ENCODE measurements at regions not wholly inside any gene's neighbourhood (a gene's known extent, or its start where the extent isn't known, plus 50 kb on each side); places are given as distances from the start of the nearest gene placed in this dataset.

DNA sequence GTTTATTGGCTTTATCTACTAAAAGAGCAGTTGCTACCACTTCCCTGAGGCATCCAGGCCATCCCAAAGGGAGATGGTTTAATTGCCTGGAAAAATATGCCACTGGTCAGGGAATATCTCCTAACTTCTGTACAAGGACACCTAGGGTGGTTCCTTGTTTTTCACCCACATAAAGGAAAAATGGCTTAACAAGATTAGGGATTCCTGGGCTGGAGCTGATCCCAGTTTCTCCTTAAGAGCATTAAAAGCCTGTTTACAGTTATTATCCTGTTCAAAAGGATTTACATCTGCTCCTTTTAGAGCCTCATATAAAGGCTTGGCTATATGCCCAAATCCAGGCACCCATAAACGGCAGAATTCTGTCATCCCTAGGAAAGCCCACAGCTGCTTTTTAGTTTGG is 70.2 kb upstream of the WNT7A start:
- H3K36me3 ChIP-seq (ENCODE audit: control insufficient read depth in 2 of 2, extremely low read depth in 1 of 2, insufficient read depth in 1 of 2, low read length in 1 of 2): no peaks in the 10 kb centered on the region
- Mint-ChIP-seq H3K36me3 (peaks cover 4% of the 10 kb centered on the region), H3K27ac (no peak overlapping the region), H3K9me3 (peaks cover 18 to 25% (median 24%) of the 10 kb centered on the region in 3 donors), H3K27me3 (peaks cover 29 to 51% of the 10 kb centered on the region in 2 donors), H3K4me3 (no peak overlapping the region), H3K4me1 (no peaks in the 10 kb centered on the region)
- POLR2A ChIA-PET: no interaction called here
- DNase-seq (no peak), ATAC-seq (replicated peaks in 1 of 4) (no peak)
- H3K27ac ChIP-seq (ENCODE audit: low read length): no peak overlapping the region
- CTCF ChIA-PET: no interaction called here
- no peak overlapping the region for H3K4me3 ChIP-seq (ENCODE audit: control insufficient read depth in 1 of 2, extremely low read depth in 1 of 2, low read length in 1 of 2)
- no peaks in the 10 kb centered on the region for H3K4me1 ChIP-seq (ENCODE audit: control insufficient read depth in 1 of 2, extremely low read depth in 1 of 2, insufficient read depth in 2 of 2, low read length in 2 of 2)
- H3K27me3 ChIP-seq (replicated peaks in 1 of 2; ENCODE audit: control insufficient read depth in 2 of 2, extremely low read depth in 1 of 2, insufficient read depth in 2 of 2, low read length in 1 of 2): peaks cover 4 to 19% of the 10 kb centered on the region in 2 experiments
- WGBS (ENCODE audit: insufficient coverage): no CpG with 5 or more reads among the region's 1 CpG
- no peaks in the 10 kb centered on the region for H3K9me3 ChIP-seq

DNA sequence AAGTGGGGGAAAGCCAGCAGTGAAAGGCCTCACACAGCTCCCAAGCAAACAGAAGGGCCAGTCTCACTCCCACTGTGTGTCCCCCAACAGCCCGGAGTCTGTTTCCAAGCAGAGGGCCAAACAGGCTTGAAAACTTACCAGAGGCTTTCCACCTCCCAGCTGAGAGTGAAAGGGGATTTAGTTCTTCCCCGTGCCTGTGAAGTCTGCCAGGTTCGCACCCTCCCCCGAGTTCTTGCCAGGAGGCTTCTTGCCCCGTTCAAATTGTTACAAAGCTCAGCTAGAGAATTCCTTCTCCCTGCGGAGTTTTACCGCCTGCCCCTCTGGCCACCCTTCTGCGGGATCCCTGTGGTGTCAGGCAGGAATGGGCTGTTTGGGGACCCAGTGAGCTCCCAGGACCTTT is 68.0 kb upstream of the WNT7A start:
- no peak for DNase-seq
- no peak overlapping the region for H3K4me3 ChIP-seq (ENCODE audit: control insufficient read depth in 1 of 2, extremely low read depth in 1 of 2, low read length in 1 of 2)
- H3K36me3 Mint-ChIP-seq: peaks cover 4% of the 10 kb centered on the region
- no peaks in the 10 kb centered on the region for H3K9me3 ChIP-seq
- ChIA-PET POLR2A (no interaction called here), CTCF (no interaction called here)
- no peaks in the 10 kb centered on the region for H3K4me1 ChIP-seq (ENCODE audit: control insufficient read depth in 1 of 2, extremely low read depth in 1 of 2, insufficient read depth in 2 of 2, low read length in 2 of 2)
- H3K27ac Mint-ChIP-seq: no peak overlapping the region
- no peaks in the 10 kb centered on the region for H3K36me3 ChIP-seq (ENCODE audit: control insufficient read depth in 2 of 2, extremely low read depth in 1 of 2, insufficient read depth in 1 of 2, low read length in 1 of 2)
- no peak overlapping the region for H3K27ac ChIP-seq (ENCODE audit: low read length)
- peaks cover 4 to 14% of the 10 kb centered on the region in 2 experiments for H3K27me3 ChIP-seq (replicated peaks in 1 of 2; ENCODE audit: control insufficient read depth in 2 of 2, extremely low read depth in 1 of 2, insufficient read depth in 2 of 2, low read length in 1 of 2)
- H3K4me1 Mint-ChIP-seq: no peaks in the 10 kb centered on the region
- WGBS (ENCODE audit: insufficient coverage): 60% methylated on average over 2 of the region's 8 CpGs
- peaks cover 31 to 39% (median 34%) of the 10 kb centered on the region in 3 donors for H3K9me3 Mint-ChIP-seq
- H3K27me3 Mint-ChIP-seq: peaks cover 29 to 44% of the 10 kb centered on the region in 2 donors
- H3K4me3 Mint-ChIP-seq: no peak overlapping the region
- no peak for ATAC-seq (replicated peaks in 1 of 4)

DNA sequence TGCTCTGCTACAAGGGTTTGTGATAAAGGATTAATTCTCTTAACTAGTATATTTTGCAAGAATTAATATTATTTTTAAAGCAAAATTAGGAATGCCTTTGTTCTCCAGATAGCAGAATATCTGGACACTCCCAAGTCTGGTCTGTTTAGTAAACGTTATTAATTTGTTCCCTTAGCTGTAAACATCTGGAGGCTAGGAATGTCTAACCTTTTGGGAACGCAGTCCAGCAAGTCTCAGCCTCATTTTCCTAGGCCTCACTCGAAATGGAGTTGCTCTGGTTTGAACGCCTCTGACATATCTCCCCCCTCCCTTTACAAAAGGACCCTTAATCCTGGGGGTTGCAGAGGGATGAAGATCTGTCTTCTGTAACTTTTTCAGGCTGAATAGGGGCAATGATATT is 59.3 kb upstream of the WNT7A start:
- Histone ChIP-seq H3K27ac (ENCODE audit: low read length) (no peak overlapping the region), H3K4me1 (ENCODE audit: control insufficient read depth in 1 of 2, extremely low read depth in 1 of 2, insufficient read depth in 2 of 2, low read length in 2 of 2) (no peaks in the 10 kb centered on the region), H3K9me3 (no peaks in the 10 kb centered on the region), H3K27me3 (replicated peaks in 1 of 2; ENCODE audit: control insufficient read depth in 2 of 2, extremely low read depth in 1 of 2, insufficient read depth in 2 of 2, low read length in 1 of 2) (peaks cover 0 to 19% of the 10 kb centered on the region in 2 experiments), H3K36me3 (ENCODE audit: control insufficient read depth in 2 of 2, extremely low read depth in 1 of 2, insufficient read depth in 1 of 2, low read length in 1 of 2) (no peaks in the 10 kb centered on the region), H3K4me3 (ENCODE audit: control insufficient read depth in 1 of 2, extremely low read depth in 1 of 2, low read length in 1 of 2) (no peak overlapping the region)
- CTCF ChIA-PET: interaction anchor here in 1 of 2 donors (0.5 to 0.6 kb wide), 2 partner anchors 116 to 320 kb away, joined by 3 read pairs; no protein-coding TSS in a partner anchor
- POLR2A ChIA-PET: interaction anchor here (0.6 kb wide), 2 partner anchors 559 to 1744 kb away, joined by 4 to 6 read pairs; no protein-coding TSS in a partner anchor
- Mint-ChIP-seq H3K36me3 (no peaks in the 10 kb centered on the region), H3K4me3 (no peak overlapping the region), H3K27me3 (peaks cover 19 to 20% of the 10 kb centered on the region in 2 donors), H3K9me3 (peaks cover 0 to 8% (median 8%) of the 10 kb centered on the region in 3 donors), H3K4me1 (no peaks in the 10 kb centered on the region), H3K27ac (no peak overlapping the region)
- 57% methylated on average over 1 of the region's 4 CpGs for WGBS (ENCODE audit: insufficient coverage)
- DNase-seq (no peak), ATAC-seq (replicated peaks in 1 of 4) (no peak)

DNA sequence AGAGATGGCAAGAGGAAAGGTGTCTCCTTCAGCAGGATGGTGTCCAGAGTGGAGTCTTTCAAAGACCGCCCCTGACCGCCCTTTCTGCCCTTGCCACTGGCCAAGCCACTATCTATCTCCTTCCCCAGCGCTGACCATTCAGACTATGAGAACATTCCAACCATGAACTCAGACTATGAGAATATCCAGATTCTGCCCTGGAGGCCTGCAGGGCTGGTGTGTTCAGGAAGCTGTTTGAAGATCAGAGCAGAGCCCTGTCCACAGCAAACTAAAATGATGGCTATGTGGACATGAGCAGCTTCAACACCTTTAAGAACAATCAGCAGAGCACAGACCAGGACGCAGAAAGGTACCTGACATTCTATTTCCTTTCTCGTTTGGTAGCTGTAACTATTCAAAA is 57.3 kb upstream of the WNT7A start:
- no peaks in the 10 kb centered on the region for H3K9me3 Mint-ChIP-seq
- peaks cover 4 to 7% (median 5%) of the 10 kb centered on the region in 3 donors for H3K4me1 Mint-ChIP-seq
- Histone ChIP-seq H3K27ac (ENCODE audit: low read length) (no peak overlapping the region), H3K4me1 (ENCODE audit: control insufficient read depth in 1 of 2, extremely low read depth in 1 of 2, insufficient read depth in 2 of 2, low read length in 2 of 2) (peaks cover 0 to 9% of the 10 kb centered on the region in 2 experiments), H3K9me3 (no peaks in the 10 kb centered on the region), H3K27me3 (replicated peaks in 1 of 2; ENCODE audit: control insufficient read depth in 2 of 2, extremely low read depth in 1 of 2, insufficient read depth in 2 of 2, low read length in 1 of 2) (peaks cover 0 to 33% of the 10 kb centered on the region in 2 experiments), H3K4me3 (ENCODE audit: control insufficient read depth in 1 of 2, extremely low read depth in 1 of 2, low read length in 1 of 2) (no peak overlapping the region), H3K36me3 (ENCODE audit: control insufficient read depth in 2 of 2, extremely low read depth in 1 of 2, insufficient read depth in 1 of 2, low read length in 1 of 2) (no peaks in the 10 kb centered on the region)
- CTCF ChIA-PET: no interaction called here
- peaks cover 28 to 35% of the 10 kb centered on the region in 2 donors for H3K27me3 Mint-ChIP-seq
- no peak overlapping the region for H3K4me3 Mint-ChIP-seq
- WGBS (ENCODE audit: insufficient coverage): no CpG with 5 or more reads among the region's 5 CpGs
- no peaks in the 10 kb centered on the region for H3K36me3 Mint-ChIP-seq
- ATAC-seq (replicated peaks in 1 of 4) (no peak), DNase-seq (no peak)
- POLR2A ChIA-PET: no interaction called here
- H3K27ac Mint-ChIP-seq: no peak overlapping the region

DNA sequence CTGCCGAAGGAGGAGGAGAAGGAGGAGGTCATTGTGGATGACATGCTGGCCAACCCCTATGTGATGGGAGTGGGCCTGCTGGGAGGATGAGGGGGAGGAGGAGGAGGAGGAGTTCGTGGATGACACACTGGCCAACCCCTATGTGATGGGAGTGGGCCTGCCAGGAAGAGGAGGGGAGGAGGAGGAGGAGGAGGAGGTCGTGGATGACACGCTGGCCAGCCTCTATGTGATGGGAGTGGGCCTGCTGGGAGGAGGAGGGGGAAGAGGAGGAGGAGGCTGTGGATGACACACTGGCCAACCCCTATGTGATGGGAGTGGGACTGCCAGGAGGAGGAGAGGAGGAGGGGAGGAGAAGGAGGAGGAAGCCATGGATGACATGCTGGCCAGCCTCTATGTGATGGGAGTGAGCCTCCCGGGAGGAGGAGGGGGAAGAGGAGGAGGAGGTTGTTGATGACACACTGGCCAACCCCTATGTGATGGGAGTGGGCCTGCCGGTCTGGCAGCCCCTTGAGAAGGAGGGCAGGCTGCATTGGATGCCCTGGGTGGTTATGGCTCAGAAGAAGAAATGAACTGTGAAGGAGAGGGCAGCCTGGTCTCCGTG is 55.7 kb upstream of the WNT7A start:
- Mint-ChIP-seq H3K36me3 (no peaks in the 10 kb centered on the region), H3K27ac (no peak overlapping the region), H3K4me3 (no peak overlapping the region), H3K4me1 (peaks cover 4 to 7% (median 5%) of the 10 kb centered on the region in 3 donors), H3K27me3 (peaks cover 37 to 40% of the 10 kb centered on the region in 2 donors), H3K9me3 (peaks cover 0 to 7% (median under 1%) of the 10 kb centered on the region in 3 donors)
- ATAC-seq (replicated peaks in 1 of 4) (no peak), DNase-seq (no peak)
- WGBS (ENCODE audit: insufficient coverage): 60% methylated on average over 6 of the region's 7 CpGs
- H3K4me3 ChIP-seq (ENCODE audit: control insufficient read depth in 1 of 2, extremely low read depth in 1 of 2, low read length in 1 of 2): no peak overlapping the region
- H3K36me3 ChIP-seq (ENCODE audit: control insufficient read depth in 2 of 2, extremely low read depth in 1 of 2, insufficient read depth in 1 of 2, low read length in 1 of 2): no peaks in the 10 kb centered on the region
- H3K27me3 ChIP-seq (replicated peaks in 1 of 2; ENCODE audit: control insufficient read depth in 2 of 2, extremely low read depth in 1 of 2, insufficient read depth in 2 of 2, low read length in 1 of 2): peaks cover 0 to 42% of the 10 kb centered on the region in 2 experiments
- peaks cover 0 to 9% of the 10 kb centered on the region in 2 experiments for H3K4me1 ChIP-seq (ENCODE audit: control insufficient read depth in 1 of 2, extremely low read depth in 1 of 2, insufficient read depth in 2 of 2, low read length in 2 of 2)
- H3K27ac ChIP-seq (ENCODE audit: low read length): no peak overlapping the region
- POLR2A ChIA-PET: no interaction called here
- CTCF ChIA-PET: no interaction called here
- H3K9me3 ChIP-seq: no peaks in the 10 kb centered on the region

DNA sequence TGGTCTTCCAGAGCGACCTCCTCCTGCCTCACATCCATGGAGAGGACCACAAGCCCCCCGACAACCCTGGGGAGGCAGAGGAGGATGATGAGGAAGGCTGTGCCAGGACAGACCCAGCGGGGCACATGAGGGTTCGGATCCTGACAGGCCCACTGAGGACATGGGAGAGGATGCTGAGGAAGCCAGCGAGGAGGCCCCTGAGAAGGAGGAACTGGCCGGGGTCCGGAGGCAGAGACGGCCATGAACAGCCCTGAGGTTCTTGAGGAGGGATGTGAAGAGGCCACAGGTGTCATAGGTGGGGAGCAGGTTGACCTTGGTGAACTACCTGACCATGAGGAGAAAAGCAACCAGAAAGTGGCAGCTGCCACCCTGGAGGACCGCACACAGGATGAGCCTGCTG is 54.9 kb upstream of the WNT7A start:
- POLR2A ChIA-PET: no interaction called here
- CTCF ChIA-PET: no interaction called here
- no peak overlapping the region for H3K4me3 ChIP-seq (ENCODE audit: control insufficient read depth in 1 of 2, extremely low read depth in 1 of 2, low read length in 1 of 2)
- no peaks in the 10 kb centered on the region for H3K36me3 ChIP-seq (ENCODE audit: control insufficient read depth in 2 of 2, extremely low read depth in 1 of 2, insufficient read depth in 1 of 2, low read length in 1 of 2)
- peaks cover 0 to 9% of the 10 kb centered on the region in 2 experiments for H3K4me1 ChIP-seq (ENCODE audit: control insufficient read depth in 1 of 2, extremely low read depth in 1 of 2, insufficient read depth in 2 of 2, low read length in 2 of 2)
- peaks cover 37 to 43% of the 10 kb centered on the region in 2 donors for H3K27me3 Mint-ChIP-seq
- no peak overlapping the region for H3K4me3 Mint-ChIP-seq
- H3K27ac ChIP-seq (ENCODE audit: low read length): no peak overlapping the region
- H3K36me3 Mint-ChIP-seq: no peaks in the 10 kb centered on the region
- peaks cover 0 to 7% (median 2%) of the 10 kb centered on the region in 3 donors for H3K9me3 Mint-ChIP-seq
- H3K4me1 Mint-ChIP-seq: peaks cover 4 to 7% (median 5%) of the 10 kb centered on the region in 3 donors
- DNase-seq (no peak), ATAC-seq (replicated peaks in 1 of 4) (no peak)
- no peak overlapping the region for H3K27ac Mint-ChIP-seq
- no peaks in the 10 kb centered on the region for H3K9me3 ChIP-seq
- H3K27me3 ChIP-seq (replicated peaks in 1 of 2; ENCODE audit: control insufficient read depth in 2 of 2, extremely low read depth in 1 of 2, insufficient read depth in 2 of 2, low read length in 1 of 2): peaks cover 0 to 48% of the 10 kb centered on the region in 2 experiments
- 86% methylated on average over 7 of the region's 9 CpGs for WGBS (ENCODE audit: insufficient coverage)

Measured in T-cell (primary cell).